Left ventricle myocardium inferior (tissue), 1 donor: ENCODE measurements at regions not wholly inside any gene's neighbourhood (a gene's known extent, or its start where the extent isn't known, plus 50 kb on each side); places are given as distances from the start of the nearest gene placed in this dataset.
A peak's percentile ranks its signal among the peaks of the same experiment; 100 is the strongest.

ENCODE experiments used
- DNase-seq: peaks from one replicate; pipeline ENCODE4 v3.0.0-alpha.2; 2020
- H3K27ac ChIP-seq: fragments of 200-600 bp; replicated peaks from 2 replicates; pipeline ENCODE4 v1.8.0; 2021
- H3K27me3 ChIP-seq: fragments of 200-600 bp; 2 replicates; pipeline ENCODE4 v1.8.0; 2021; ENCODE audit warnings: low read depth
- H3K36me3 ChIP-seq: fragments of 200-600 bp; 2 replicates; pipeline ENCODE4 v1.8.0; 2021
- H3K4me1 ChIP-seq: fragments of 200-600 bp; 2 replicates; pipeline ENCODE4 v1.8.0; 2021
- H3K4me3 ChIP-seq: fragments of 200-600 bp; 2 replicates; pipeline ENCODE4 v1.8.0; 2021; ENCODE audit warnings: mild to moderate bottlenecking, moderate library complexity
- H3K9me3 ChIP-seq: fragments of 200-600 bp; replicated peaks from 2 replicates; pipeline ENCODE4 v1.8.0; 2021
- CTCF ChIP-seq: fragments of 200-600 bp; IDR thresholded peaks from 2 replicates; pipeline ENCODE4 v1.8.0; 2021; ENCODE audit warnings: antibody characterized with exemption, mild to moderate bottlenecking, borderline replicate concordance
- intact Hi-C: fragments of 100-400 bp; cut with micrococcal nuclease; formaldehyde crosslinking; loops from one replicate; pipeline ENCODE4 v1.11.0; 2022
- donor health status: DM: no; HTN: yes; CAD: no; lungs with severe emphysema.

GRCh38 chr5:61627531-61627930 lies 295.5 kb downstream of the ZSWIM6 start:
- intact Hi-C loops = no loop called here
- peak overlapping the region; percentile 95 for H3K27ac ChIP-seq
- no peak for TF ChIP-seq CTCF

GRCh38 chr5:61630908-61631307 lies 298.9 kb downstream of the ZSWIM6 start:
- DNase-seq = no peak
- TF ChIP-seq CTCF = no peak
- Histone ChIP-seq H3K36me3 (no peaks in the 10 kb centered on the region), H3K27me3 (no peaks in the 10 kb centered on the region), H3K27ac (peak overlapping the region; percentile 75), H3K9me3 (no peaks in the 10 kb centered on the region), H3K4me1 (peaks cover 30% of the 10 kb centered on the region), H3K4me3 (peak overlapping the region; percentile 31)
- intact Hi-C loops = no loop called here

More at GRCh38 chr5:61627531-61627930, 295.5 kb downstream of the ZSWIM6 start:
- Histone ChIP-seq H3K4me1 (peaks cover 48% of the 10 kb centered on the region), H3K9me3 (no peaks in the 10 kb centered on the region), H3K36me3 (no peaks in the 10 kb centered on the region), H3K4me3 (no peak overlapping the region), H3K27me3 (no peaks in the 10 kb centered on the region)
- no peak for DNase-seq

- TF ChIP-seq CTCF = no peak
- no peaks in the 10 kb centered on the region for H3K9me3 ChIP-seq
- peak overlapping the region; percentile 31 for H3K4me3 ChIP-seq
- no peaks in the 10 kb centered on the region for H3K36me3 ChIP-seq
- intact Hi-C loops = no loop called here
- peaks cover 24% of the 10 kb centered on the region for H3K4me1 ChIP-seq
- H3K27ac ChIP-seq = peak overlapping the region; percentile 75
- H3K27me3 ChIP-seq = no peaks in the 10 kb centered on the region
- peak; percentile 78 for DNase-seq
Measured at GRCh38 chr5:61631438-61631941, 299.4 kb downstream of the ZSWIM6 start.

GRCh38 chr5:61632064-61632463 lies 300.0 kb downstream of the ZSWIM6 start:
- Histone ChIP-seq H3K4me1 (peaks cover 20% of the 10 kb centered on the region), H3K36me3 (no peaks in the 10 kb centered on the region), H3K9me3 (no peaks in the 10 kb centered on the region), H3K27me3 (no peaks in the 10 kb centered on the region), H3K27ac (peak overlapping the region; percentile 75), H3K4me3 (no peak overlapping the region)
- intact Hi-C loops = no loop called here
- DNase-seq = no peak
- no peak for TF ChIP-seq CTCF

GRCh38 chr5:61635271-61635670 lies 303.2 kb downstream of the ZSWIM6 start:
- Histone ChIP-seq H3K4me3 (no peak overlapping the region), H3K27ac (no peak overlapping the region), H3K9me3 (no peaks in the 10 kb centered on the region), H3K4me1 (peaks cover 31% of the 10 kb centered on the region), H3K36me3 (no peaks in the 10 kb centered on the region), H3K27me3 (no peaks in the 10 kb centered on the region)
- intact Hi-C loops = no loop called here
- TF ChIP-seq CTCF = no peak
- no peak for DNase-seq
